Stimulated activated CD4-positive, alpha-beta T cell treated with anti-CD3 and anti-CD28 coated beads, Interleukin-12 subunit alpha, Interleukin-12 subunit beta, amount 100 ng/mL, for 24 hours (primary cell): ENCODE measurements at regions not wholly inside any gene's neighbourhood (a gene's known extent, or its start where the extent isn't known, plus 50 kb on each side); places are given as distances from the start of the nearest gene placed in this dataset.

Experiments
- DNase-seq, 2 experiments: peaks; one replicate each; pipeline ENCODE4 v3.0.0-alpha.2; 2020; ENCODE audit warnings: low read depth in 2 of 2

- DNase-seq, result no peak
These were observed 883.3 kb downstream of the BRD1 start for GRCh38 chr22:48944433-48944750.

DNA sequence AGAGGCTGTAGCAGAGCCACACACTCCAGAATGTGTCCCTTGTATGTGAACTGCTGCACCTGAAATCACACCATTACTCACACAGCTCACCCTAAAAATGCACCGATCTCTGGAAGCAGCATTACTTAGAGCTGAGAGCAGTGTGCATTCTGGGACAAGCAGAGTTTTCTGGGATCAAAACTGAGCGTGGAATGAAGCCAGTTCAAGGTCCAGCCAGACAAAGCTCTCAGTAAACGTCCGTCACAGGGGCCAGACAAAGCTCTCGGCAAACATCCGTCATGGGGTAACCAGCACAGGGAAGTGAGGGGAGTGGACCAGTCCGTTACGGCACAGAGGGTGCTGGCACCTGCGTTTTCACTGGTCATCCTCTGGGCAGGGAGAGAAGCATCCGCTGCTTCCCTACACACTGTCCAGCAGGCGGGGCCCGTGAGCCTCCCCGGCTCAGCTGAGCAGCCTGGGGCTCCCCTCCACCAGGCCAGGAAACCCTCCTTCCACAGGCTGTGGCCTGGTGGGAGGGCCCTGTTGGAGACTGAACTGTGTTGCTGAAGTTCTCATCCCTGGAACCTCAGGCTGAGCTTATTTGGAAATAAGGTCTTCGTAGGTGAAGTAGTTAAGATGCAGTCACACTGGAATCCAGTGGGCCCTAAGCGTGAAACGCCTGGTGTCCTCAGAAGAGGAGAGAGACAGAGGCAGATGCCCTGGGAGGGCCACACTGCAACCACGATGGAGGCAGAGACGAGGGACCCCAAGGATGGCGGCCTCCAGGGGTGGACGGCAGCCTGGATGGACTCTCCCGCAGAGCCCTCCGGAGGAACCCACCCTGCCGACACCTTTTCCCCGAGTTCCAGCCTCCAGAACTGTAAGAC lies 883.9 kb downstream of the BRD1 start:
- DNase-seq, result no peak

DNA sequence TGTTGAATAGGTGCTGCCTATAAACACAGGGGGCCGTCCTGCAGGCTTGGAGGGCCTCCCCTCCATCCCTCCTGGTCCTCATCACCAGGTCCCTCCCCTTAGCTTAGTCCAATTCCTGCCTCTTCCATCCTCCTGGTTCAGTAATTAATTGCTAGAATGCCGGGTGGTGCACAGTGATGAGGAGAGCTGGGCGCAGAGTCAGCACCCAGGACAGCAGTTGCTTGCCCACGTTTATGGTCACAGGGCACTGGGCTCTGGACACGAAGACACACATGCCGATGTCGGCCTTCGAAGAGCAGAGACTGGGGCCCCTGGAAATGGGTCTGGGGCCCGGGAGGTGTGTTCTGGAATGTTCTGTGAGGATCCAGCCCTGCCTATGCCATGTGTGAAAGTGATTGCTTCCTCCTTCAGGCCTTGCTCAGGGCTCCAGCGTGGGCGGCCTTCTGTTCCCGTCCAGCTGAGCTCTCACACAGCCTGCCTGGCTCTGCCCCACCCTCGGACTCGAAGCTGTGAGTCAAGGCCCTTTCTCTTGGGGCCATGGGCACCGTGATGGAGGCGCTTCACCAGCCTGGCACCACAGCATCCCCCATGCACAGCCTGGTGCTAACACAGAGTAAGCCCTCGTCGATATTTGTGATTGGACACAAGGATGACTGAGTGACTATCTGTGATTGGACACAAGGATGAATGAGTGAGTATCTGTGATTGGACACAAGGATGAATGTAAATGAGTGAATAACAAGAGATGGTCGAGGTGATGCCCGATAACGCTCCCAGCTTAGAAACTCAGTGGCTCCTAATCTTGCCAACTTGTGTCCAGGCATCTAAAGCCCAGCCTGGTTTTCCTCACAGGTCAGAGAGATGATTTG lies 884.7 kb downstream of the BRD1 start:
- DNase-seq, result no peak

DNA sequence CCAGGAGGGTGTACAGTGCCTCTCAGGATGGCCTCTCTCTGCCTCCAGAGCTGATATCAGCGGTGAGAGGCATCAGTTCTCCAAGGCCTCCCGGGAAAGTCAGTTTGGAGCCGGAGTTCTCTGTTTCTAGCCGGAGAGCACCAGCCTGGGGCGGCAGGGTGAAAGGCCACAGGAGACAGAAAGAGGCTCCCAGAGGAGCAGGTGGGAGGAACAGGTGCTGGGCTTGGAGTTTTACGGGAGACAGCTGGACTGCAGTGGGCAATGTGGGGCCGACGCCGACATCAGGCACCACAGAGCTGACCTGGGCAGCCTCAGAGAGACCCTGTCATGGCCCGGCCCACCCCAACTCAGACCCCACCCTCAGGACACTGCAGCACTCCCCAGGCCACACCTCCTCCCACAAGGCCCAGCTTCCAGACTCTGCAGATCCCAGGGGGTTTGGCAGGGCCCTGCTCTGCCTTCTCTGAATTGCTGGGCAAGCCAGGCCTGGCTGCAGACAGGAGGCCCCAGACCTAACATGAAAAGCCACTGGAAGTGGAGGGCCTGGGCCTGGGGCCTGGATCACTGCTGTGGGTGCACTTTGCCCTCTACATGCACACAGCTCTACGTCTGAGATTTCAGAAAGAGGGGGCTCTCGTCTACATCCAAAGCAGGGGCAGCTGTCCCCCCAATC lies 885.6 kb downstream of the BRD1 start:
- no peak for DNase-seq

GRCh38 chr22:48941033-48941902 lies 886.4 kb downstream of the BRD1 start:
- no peak for DNase-seq

- no peak for DNase-seq
These were observed 887.2 kb downstream of the BRD1 start for GRCh38 chr22:48940266-48941032.

DNA sequence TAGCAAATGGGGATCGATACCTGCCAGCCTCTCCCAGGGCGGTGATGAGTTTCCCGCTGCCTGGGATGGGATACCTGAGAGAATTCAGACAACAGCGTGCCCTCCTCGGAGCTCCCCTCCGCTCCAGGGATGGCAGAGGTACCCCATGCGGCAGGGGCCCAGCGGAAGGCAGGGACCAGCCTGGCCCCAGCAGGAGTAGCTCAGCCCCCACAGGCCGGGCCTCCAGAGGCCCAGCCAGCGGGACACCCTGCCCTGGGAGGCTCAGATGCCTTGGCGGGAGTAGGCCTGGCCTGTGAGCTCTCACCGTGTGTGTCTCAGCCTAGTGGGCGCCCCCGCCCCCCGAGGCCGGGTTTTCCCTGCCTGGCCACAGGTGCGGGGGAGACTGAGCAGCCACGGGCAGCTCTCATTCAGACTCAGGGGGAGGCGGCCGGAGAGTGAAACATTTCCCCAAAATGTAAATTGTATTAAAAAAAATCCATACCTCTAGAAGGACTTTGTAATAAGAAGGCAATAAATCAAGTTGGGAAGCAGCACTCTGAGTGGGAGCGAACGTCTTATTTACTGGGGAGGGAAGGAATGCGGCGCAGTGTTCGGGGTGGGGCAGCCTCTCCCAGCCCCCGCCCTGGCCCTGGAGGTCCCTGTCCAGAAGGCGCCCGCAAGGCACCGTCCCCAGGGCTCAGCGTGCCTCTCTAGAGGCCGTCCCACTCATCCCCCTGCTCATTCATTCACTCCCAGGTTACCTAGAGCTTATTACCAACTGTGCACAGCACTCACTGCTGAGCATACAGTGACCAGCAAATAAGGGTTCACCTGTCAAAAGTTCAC lies 888.0 kb downstream of the BRD1 start:
- DNase-seq, result no peak

GRCh38 chr22:48938741-48939140 lies 888.9 kb downstream of the BRD1 start:
- DNase-seq, result no peak

DNA sequence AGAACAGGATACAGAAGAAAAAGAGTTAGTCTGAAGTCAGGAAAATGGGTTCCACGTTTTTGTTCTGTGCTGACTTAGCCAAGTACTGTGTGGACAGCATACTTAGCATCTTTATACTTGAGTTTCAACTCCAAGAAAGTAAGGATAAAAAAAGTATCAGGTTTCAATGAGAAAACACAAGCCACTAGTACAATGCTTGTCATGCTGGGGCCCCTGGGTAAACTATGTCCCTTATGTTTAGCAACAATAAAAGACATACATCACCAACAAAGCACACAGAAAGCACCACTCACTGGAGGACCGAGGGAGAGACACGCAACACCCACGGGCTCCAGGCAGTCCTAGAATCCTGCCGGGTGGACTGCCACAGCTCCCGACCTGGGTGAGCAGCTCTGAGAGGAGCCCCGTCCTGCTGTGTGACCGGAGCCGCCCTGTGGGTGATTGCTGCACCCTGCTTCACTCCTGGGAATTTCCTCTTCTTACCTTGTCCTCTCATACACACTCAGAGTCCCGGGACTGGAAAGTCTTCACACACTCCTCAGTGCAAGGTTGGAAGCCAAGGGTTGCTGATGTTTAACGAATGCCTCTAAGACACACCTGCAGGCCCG lies 890.5 kb downstream of the BRD1 start:
- DNase-seq, result no peak

DNA sequence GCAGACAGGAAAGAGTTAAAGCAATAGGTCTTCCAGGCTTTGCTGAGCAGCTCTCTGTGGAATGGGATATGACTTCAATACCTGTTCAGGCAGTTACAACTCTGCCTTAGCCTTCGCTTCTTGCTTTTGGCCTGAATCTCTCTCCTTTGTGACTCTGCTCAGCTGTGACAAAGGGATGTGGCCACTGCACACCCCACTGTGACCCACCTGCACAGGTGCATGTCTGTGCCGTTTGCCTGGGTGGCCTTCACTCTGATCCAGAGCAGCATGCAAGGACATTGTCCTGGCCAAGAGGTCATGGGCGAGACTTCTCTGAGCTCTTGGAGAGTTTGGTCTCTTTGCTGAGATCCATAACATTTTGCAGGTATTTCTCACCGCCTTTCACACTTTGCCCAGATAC lies 891.3 kb downstream of the BRD1 start:
- no peak for DNase-seq

DNA sequence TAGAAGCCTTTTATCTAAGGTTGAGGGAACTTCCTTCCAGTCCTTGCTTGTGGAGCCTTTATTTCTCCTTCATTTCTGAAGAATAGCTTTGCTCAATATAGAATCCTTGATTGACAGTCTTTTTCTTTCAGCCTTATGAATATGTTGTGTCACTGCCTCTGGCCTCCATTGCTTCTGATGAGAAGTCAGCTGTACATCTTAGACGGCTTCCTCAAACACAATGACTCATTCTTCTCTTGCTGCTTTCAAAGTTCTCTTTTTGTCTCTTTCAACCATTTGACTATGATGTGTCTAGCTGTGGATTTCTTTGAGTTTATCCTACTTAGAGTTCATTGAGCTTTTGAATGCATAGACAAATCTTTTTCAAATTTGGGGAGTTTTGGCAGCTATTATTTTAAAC lies 893.2 kb downstream of the BRD1 start:
- DNase-seq, result no peak

DNA sequence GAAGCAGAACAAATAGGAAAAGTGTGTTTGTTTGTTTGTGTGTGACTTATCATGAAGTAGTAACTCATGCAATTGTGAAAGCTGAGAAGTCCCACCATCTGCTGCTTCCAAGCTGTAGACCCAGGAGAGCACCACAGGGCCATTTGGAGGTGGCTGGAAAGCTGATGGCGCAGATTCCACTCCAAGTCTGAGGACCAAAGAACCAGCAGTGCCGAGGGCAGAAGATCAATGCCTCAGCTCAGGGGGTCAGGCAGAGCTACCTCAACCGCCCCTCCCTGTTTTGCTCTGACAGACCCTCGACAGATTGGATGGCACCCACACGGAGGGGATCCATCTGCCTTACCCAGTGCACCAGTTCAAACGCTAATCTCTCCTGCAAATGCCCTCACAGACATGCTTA lies 896.2 kb downstream of the BRD1 start:
- DNase-seq, result no peak

GRCh38 chr22:48929276-48929790 lies 898.3 kb downstream of the BRD1 start:
- no peak for DNase-seq

DNA sequence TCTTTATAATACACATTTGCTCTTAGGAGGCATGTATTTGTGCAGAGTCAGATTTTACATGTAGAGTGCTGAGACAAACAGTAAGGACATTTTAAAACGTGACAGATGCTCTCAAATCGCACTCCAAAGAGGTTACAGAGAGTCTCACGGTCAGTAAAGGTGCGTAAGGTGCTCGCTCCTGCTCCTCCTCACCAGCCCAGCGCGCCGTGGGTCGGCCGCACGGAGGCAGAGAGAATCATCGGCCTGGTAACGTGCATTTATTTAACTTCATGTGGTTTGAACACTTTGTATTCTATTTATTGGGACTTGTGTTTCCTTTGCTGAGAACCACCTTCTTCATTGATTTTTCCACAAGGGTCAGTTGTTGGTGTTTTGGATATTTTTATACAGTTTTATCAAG lies 900.1 kb downstream of the BRD1 start:
- DNase-seq, result no peak

DNA sequence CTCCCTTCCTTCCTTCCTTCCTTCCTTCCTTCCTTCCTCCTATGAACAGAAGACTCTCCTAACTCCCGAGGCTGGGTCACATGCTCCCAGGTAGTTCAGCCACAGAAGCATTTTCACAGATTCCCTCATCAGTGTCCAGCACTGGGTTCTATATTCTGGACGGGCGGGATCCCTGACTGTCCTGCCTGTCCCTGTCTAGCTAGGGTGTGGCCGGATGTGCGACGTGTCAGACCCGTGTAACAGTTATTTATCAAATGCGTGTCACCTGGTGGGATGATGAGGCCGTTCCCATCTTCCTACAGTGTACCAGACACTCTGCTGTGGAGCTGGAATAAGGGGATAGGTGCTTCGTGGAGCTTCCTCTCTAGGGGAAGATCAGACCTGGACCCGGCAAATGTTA lies 901.0 kb downstream of the BRD1 start:
- DNase-seq, result no peak

- DNase-seq, result no peak
These were observed 901.5 kb downstream of the BRD1 start for GRCh38 chr22:48926136-48926535.

- DNase-seq, result no peak
These were observed 902.2 kb downstream of the BRD1 start for GRCh38 chr22:48925450-48925849.

DNA sequence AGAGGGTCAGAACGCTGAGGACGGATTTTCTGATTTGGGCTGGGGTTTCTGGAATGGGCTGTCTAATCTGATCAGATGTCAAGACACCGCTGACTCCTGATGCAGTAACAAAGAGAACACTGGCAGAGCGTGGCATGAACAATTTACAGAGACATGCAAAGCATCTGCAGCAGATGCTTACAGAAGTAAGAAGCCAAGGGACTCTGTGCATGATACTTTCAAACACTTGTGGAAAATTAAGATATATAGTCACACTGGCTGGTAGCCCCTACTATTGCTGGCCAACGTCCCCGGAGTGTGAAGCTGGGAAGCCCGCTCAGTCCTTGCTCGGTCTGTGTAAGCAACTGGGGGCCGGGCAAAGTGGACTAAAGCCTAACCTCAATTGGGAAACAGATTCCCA lies 903.7 kb downstream of the BRD1 start:
- DNase-seq, result no peak

DNA sequence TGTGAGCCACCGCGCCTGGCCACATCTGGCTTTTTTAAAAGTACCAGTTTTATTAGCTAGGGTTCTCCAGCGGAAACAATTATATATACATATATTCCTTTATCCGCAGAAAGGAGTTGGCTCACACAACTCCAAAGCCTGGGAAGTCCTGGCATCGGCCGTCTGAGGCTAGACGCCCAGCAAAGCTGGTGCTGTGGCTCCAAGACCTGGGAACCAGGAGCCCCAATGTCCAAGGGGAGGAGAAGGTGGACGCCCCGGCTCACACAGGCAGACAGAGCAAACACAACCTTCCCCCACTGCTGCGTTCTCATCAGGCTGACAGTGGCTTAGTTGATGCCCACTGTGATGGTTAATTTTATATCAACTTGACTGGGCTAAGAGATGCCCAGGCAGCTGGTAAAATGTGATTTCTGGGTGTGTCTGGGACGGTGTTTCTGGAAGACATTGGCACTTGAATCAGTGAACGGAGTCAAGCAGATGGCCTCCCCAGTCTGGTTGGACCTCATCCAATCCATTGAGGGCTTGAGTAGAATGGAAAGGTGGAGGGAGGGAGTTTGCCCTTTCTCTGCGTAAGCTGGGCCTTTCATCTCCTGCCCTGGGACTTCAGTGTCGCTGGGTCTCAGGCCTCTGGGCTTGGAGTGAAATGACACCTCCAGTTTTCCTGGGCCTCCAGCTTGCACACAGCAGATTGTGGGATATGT lies 904.4 kb downstream of the BRD1 start:
- DNase-seq, result no peak
